Panc1 (cell line): ENCODE measurements at regions not wholly inside any gene's neighbourhood (a gene's known extent, or its start where the extent isn't known, plus 50 kb on each side); places are given as distances from the start of the nearest gene placed in this dataset.

ENCODE experiments used
- CTCF ChIP-seq: fragments of 450-650 bp; IDR thresholded peaks from 2 replicates; pipeline ENCODE4 v1.5.1; 2017; ENCODE audit warnings: mild to moderate bottlenecking
- SIN3A ChIP-seq: IDR thresholded peaks from 2 replicates; pipeline ENCODE4 v1.6.1; 2012; ENCODE audit warnings: low read depth, mild to moderate bottlenecking, low read length, moderate library complexity, borderline replicate concordance; ENCODE audit not compliant: insufficient read depth

- no peak for TF ChIP-seq SIN3A
- TF ChIP-seq CTCF: no peak
These were observed 230.2 kb upstream of the FOXQ1 start for GRCh38 chr6:1081551-1082284.
